Pons (tissue), 1 donor: ENCODE measurements at regions not wholly inside any gene's neighbourhood (a gene's known extent, or its start where the extent isn't known, plus 50 kb on each side); places are given as distances from the start of the nearest gene placed in this dataset.
"Not testable (repeated sequence)": the region's sequence is repeated elsewhere in the genome, so short reads cannot be mapped to it uniquely, and the experiment has no call there.

Experiments
- DNase-seq: peaks from one replicate; pipeline ENCODE4 v3.0.0-alpha.2; 2016; ENCODE audit warnings: low spot score

- no peak for DNase-seq
Measured at GRCh38 chr4:14371131-14371530, 631.1 kb upstream of the CPEB2 start.

- DNase-seq = no peak
Measured at GRCh38 chr4:14375816-14376215, 626.5 kb upstream of the CPEB2 start.

GRCh38 chr4:14379183-14379582, 623.1 kb upstream of the CPEB2 start:
- DNase-seq = no peak

- DNase-seq = no peak
Measured at GRCh38 chr4:14383652-14384051, 618.6 kb upstream of the CPEB2 start.

- DNase-seq = no peak
Measured at GRCh38 chr4:14384824-14385223, 617.5 kb upstream of the CPEB2 start.

- DNase-seq = no peak
Measured at GRCh38 chr4:14386196-14386595, 616.1 kb upstream of the CPEB2 start.

GRCh38 chr4:14387647-14388046, 614.6 kb upstream of the CPEB2 start:
- DNase-seq = no peak

- no peak for DNase-seq
Measured at GRCh38 chr4:14392378-14392777, 609.9 kb upstream of the CPEB2 start.

GRCh38 chr4:14396183-14396582, 606.1 kb upstream of the CPEB2 start:
- DNase-seq = no peak

GRCh38 chr4:14399848-14400247, 602.4 kb upstream of the CPEB2 start:
- no peak for DNase-seq

GRCh38 chr4:14400307-14400706, 602.0 kb upstream of the CPEB2 start:
- DNase-seq = no peak

GRCh38 chr4:14403132-14403531, 599.1 kb upstream of the CPEB2 start:
- no peak for DNase-seq

- peak; percentile 12 for DNase-seq
Measured at GRCh38 chr4:14404730-14405129, 597.6 kb upstream of the CPEB2 start.

GRCh38 chr4:14410516-14410915, 591.8 kb upstream of the CPEB2 start:
- no peak for DNase-seq

- no peak for DNase-seq
Measured at GRCh38 chr4:14415146-14415545, 587.1 kb upstream of the CPEB2 start.

GRCh38 chr4:14419516-14419915, 582.8 kb upstream of the CPEB2 start:
- DNase-seq = no peak

- not testable (repeated sequence) for DNase-seq
Measured at GRCh38 chr4:14426297-14426696, 576.0 kb upstream of the CPEB2 start.

- DNase-seq = no peak
Measured at GRCh38 chr4:14428125-14428524, 574.2 kb upstream of the CPEB2 start.

GRCh38 chr4:14431155-14432134, 570.8 kb upstream of the CPEB2 start:
- DNase-seq = no peak

GRCh38 chr4:14434483-14434882, 567.8 kb upstream of the CPEB2 start:
- DNase-seq = no peak

GRCh38 chr4:14434916-14435315, 567.4 kb upstream of the CPEB2 start:
- no peak for DNase-seq

GRCh38 chr4:14441561-14441960, 560.7 kb upstream of the CPEB2 start:
- DNase-seq = no peak

GRCh38 chr4:14445882-14446281, 556.4 kb upstream of the CPEB2 start:
- DNase-seq = no peak

- DNase-seq = no peak
Measured at GRCh38 chr4:14446311-14446710, 556.0 kb upstream of the CPEB2 start.
